Natural killer cell (primary cell): ENCODE measurements at regions not wholly inside any gene's neighbourhood (a gene's known extent, or its start where the extent isn't known, plus 50 kb on each side); places are given as distances from the start of the nearest gene placed in this dataset.
"Not testable (repeated sequence)": the region's sequence is repeated elsewhere in the genome, so short reads cannot be mapped to it uniquely, and the experiment has no call there.

Experiments
- ATAC-seq, 3 donors: fragments of 150-1000 bp in 2 of 3; fragments of 200-7000 bp in 1 of 3; cut with Tn5 transposase; 1 replicate in 1 of 3; 2 replicates in 2 of 3; pipeline ENCODE4 v1.10.0; 2021; ENCODE audit warnings: mild to moderate bottlenecking in 2 of 3, moderate library complexity in 2 of 3
- DNase-seq, 2 donors: peaks; one replicate each; pipeline versions ENCODE4 v3.0.0 to v3.0.0-alpha.2; 2013 to 2021; ENCODE audit warnings: mixed read lengths in 1 of 2
- H3K27ac ChIP-seq: one replicate; pipeline ENCODE4 v1.5.1; 2013; ENCODE audit warnings: mild to moderate bottlenecking, low read length
- H3K27me3 ChIP-seq: one replicate; pipeline ENCODE4 v1.6.1; 2013; ENCODE audit warnings: low read length; ENCODE audit not compliant: control insufficient read depth, insufficient read depth
- H3K36me3 ChIP-seq: one replicate; pipeline ENCODE4 v1.6.1; 2013; ENCODE audit warnings: low read length; ENCODE audit not compliant: control insufficient read depth, insufficient read depth
- H3K4me1 ChIP-seq: one replicate; pipeline ENCODE4 v1.6.1; 2013; ENCODE audit warnings: low read length; ENCODE audit not compliant: control insufficient read depth, insufficient read depth
- H3K4me3 ChIP-seq: one replicate; pipeline ENCODE4 v1.5.1; 2013; ENCODE audit warnings: low read length
- H3K9me3 ChIP-seq: one replicate; pipeline ENCODE4 v1.6.1; 2013; ENCODE audit warnings: low read length; ENCODE audit not compliant: control insufficient read depth, insufficient read depth
- H3K27ac Mint-ChIP-seq, 2 donors: one replicate each; pipeline ENCODE4 v1.8.0; 2022; ENCODE audit warnings: mild to moderate bottlenecking in 2 of 2, mixed read lengths in 2 of 2, moderate library complexity in 1 of 2
- H3K27me3 Mint-ChIP-seq, 2 donors: one replicate each; pipeline ENCODE4 v1.8.0; 2022; ENCODE audit warnings: low read depth in 2 of 2, mixed read lengths in 2 of 2
- H3K36me3 Mint-ChIP-seq: one replicate; pipeline ENCODE4 v1.8.0; 2022; ENCODE audit warnings: mixed read lengths
- H3K4me1 Mint-ChIP-seq, 2 donors: one replicate each; pipeline ENCODE4 v1.8.0; 2022; ENCODE audit warnings: mixed read lengths in 2 of 2
- H3K4me3 Mint-ChIP-seq: one replicate; pipeline ENCODE4 v1.8.0; 2022; ENCODE audit warnings: mild to moderate bottlenecking, moderate library complexity, mixed read lengths
- H3K9me3 Mint-ChIP-seq, 2 donors: one replicate each; pipeline ENCODE4 v1.8.0; 2022; ENCODE audit warnings: mixed read lengths in 2 of 2
- WGBS: methylation state at CpG from one replicate; pipeline ENCODE4 v1.1.7; 2013; ENCODE audit warnings: missing lambda C conversion rate; ENCODE audit not compliant: insufficient coverage; 5-methylcytosine and 5-hydroxymethylcytosine counted together
- intact Hi-C: fragments of 100-400 bp; cut with micrococcal nuclease; formaldehyde crosslinking; loops from one replicate; pipeline ENCODE4 v1.14.2; 2022
- TF ChIP-seq, protein P1 (sequence below): fragments of 200-600 bp; IDR thresholded peaks from one replicate; pipeline ENCODE4 v1.8.0; 2022; ENCODE audit warnings: antibody characterized with exemption

DNA sequence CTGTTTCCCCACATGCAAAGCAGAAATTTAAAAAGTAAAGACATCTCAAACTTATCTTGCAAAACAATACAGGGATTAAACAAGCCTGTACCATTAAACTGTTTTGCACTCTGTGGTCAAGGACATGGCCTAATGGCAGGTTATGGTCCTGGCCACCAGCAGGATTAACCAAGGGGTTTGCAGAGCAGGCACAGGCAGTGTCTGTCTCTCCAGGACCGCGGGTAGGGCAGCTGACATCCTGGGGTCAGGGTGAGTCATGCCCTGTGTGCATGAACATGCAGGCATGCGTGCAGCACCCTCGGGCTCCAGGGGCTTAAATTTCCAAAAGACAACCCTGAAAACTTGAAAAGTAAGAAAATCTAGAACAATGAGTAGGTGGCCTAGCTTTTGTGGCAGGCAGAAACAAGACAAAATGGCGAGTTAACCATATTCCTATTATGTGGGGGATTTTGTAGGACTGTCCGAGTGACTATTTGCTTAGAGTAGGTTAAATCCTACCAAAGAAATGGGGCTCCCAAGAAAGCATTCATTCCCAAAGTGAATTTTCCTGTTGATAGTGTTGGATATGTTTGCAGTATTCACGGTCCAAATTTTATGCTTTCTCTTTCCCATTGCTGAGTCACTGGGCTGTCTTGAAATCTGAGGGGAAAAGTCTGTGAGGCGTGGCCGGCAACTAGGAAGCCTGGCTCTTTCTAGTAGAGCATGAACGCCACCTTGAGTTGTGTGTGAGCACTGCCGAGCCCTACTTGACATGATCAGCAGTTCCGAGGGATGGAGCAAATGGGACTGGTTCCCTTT, 158.4 kb upstream of the FAM20A start:
- Mint-ChIP-seq H3K4me3 (no peak overlapping the region), H3K27me3 (peaks cover 0 to 1% of the 10 kb centered on the region in 2 donors), H3K27ac (no peak overlapping the region), H3K9me3 (peaks cover 0 to 2% of the 10 kb centered on the region in 2 donors), H3K36me3 (no peaks in the 10 kb centered on the region), H3K4me1 (peaks cover 9 to 10% of the 10 kb centered on the region in 2 donors)
- TF ChIP-seq, protein P1, sequence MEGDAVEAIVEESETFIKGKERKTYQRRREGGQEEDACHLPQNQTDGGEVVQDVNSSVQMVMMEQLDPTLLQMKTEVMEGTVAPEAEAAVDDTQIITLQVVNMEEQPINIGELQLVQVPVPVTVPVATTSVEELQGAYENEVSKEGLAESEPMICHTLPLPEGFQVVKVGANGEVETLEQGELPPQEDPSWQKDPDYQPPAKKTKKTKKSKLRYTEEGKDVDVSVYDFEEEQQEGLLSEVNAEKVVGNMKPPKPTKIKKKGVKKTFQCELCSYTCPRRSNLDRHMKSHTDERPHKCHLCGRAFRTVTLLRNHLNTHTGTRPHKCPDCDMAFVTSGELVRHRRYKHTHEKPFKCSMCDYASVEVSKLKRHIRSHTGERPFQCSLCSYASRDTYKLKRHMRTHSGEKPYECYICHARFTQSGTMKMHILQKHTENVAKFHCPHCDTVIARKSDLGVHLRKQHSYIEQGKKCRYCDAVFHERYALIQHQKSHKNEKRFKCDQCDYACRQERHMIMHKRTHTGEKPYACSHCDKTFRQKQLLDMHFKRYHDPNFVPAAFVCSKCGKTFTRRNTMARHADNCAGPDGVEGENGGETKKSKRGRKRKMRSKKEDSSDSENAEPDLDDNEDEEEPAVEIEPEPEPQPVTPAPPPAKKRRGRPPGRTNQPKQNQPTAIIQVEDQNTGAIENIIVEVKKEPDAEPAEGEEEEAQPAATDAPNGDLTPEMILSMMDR: peak; percentile 24
- intact Hi-C loops: no loop called here
- Histone ChIP-seq H3K36me3 (no peaks in the 10 kb centered on the region), H3K27ac (no peak overlapping the region), H3K4me3 (no peak overlapping the region), H3K27me3 (no peaks in the 10 kb centered on the region), H3K4me1 (no peaks in the 10 kb centered on the region), H3K9me3 (no peaks in the 10 kb centered on the region)
- ATAC-seq: peak; percentile 58 to 74 (median 59)
- WGBS: 21% methylated on average over 12 of the region's 12 CpGs
- peak in 1 of 2 donors; percentile 48 for DNase-seq

- Histone ChIP-seq H3K4me1 (no peaks in the 10 kb centered on the region), H3K27me3 (no peaks in the 10 kb centered on the region), H3K9me3 (no peaks in the 10 kb centered on the region), H3K4me3 (no peak overlapping the region), H3K36me3 (no peaks in the 10 kb centered on the region), H3K27ac (no peak overlapping the region)
- intact Hi-C loops: no loop called here
- Mint-ChIP-seq H3K27ac (no peak overlapping the region), H3K27me3 (no peaks in the 10 kb centered on the region), H3K36me3 (no peaks in the 10 kb centered on the region), H3K4me1 (peaks cover 9 to 10% of the 10 kb centered on the region in 2 donors), H3K9me3 (peaks cover 0 to 2% of the 10 kb centered on the region in 2 donors), H3K4me3 (no peak overlapping the region)
- WGBS: 91% methylated on average over 5 of the region's 6 CpGs
- TF ChIP-seq, protein P1: no peak
- DNase-seq (no peak), ATAC-seq (no peak)
Measured at GRCh38 chr17:68759002-68759342, 157.8 kb upstream of the FAM20A start.

GRCh38 chr17:68757866-68758757, 156.9 kb upstream of the FAM20A start:
- H3K27ac Mint-ChIP-seq, H3K4me1 ChIP-seq, H3K4me1 Mint-ChIP-seq, H3K36me3 Mint-ChIP-seq, H3K27me3 ChIP-seq, DNase-seq, H3K4me3 Mint-ChIP-seq, H3K27ac ChIP-seq, intact Hi-C loops, H3K9me3 Mint-ChIP-seq, ATAC-seq, H3K9me3 ChIP-seq, H3K36me3 ChIP-seq, H3K27me3 Mint-ChIP-seq, H3K4me3 ChIP-seq: not testable (repeated sequence)
- 85% methylated on average over 1 of the region's 2 CpGs for WGBS
